ENCODE measurements at regions not wholly inside any gene's neighbourhood (a gene's known extent, or its start where the extent isn't known, plus 50 kb on each side); places are given as distances from the start of the nearest gene placed in this dataset.
A peak's percentile ranks its signal among the peaks of the same experiment; 100 is the strongest.
"Not testable (repeated sequence)": the region's sequence is repeated elsewhere in the genome, so short reads cannot be mapped to it uniquely, and the experiment has no call there.

- TF ChIP-seq CTCF (IDR thresholded peaks at IDR 0.05; ENCODE audit: insufficient read depth, missing control alignments): no peak
- FAIRE-seq (no peak), DNase-seq (ENCODE audit: insufficient read length, low spot score) (no peak)
Observed at GRCh38 chr1:43108080-43108479, 64.0 kb downstream of the EBNA1BP2 start.

- no peak for FAIRE-seq
Observed at GRCh38 chr1:43107664-43108063, 64.4 kb downstream of the EBNA1BP2 start.

GRCh38 chr1:43104027-43104763, 67.9 kb downstream of the EBNA1BP2 start:
- no peak for TF ChIP-seq CTCF (IDR thresholded peaks at IDR 0.05; ENCODE audit: insufficient read depth, missing control alignments)
- FAIRE-seq (no peak), DNase-seq (ENCODE audit: insufficient read length, low spot score) (no peak)

More at GRCh38 chr1:43107664-43108063, 64.4 kb downstream of the EBNA1BP2 start:
- no peak for TF ChIP-seq CTCF (IDR thresholded peaks at IDR 0.05; ENCODE audit: insufficient read depth, missing control alignments)
- no peak for DNase-seq (ENCODE audit: insufficient read length, low spot score)

- no peak for FAIRE-seq
- DNase-seq (ENCODE audit: insufficient read length, low spot score): no peak
- TF ChIP-seq CTCF (IDR thresholded peaks at IDR 0.05; ENCODE audit: insufficient read depth, missing control alignments): no peak
Observed at GRCh38 chr1:43101061-43101460, 71.0 kb downstream of the EBNA1BP2 start.

- FAIRE-seq (no peak), DNase-seq (ENCODE audit: insufficient read length, low spot score) (no peak)
- TF ChIP-seq CTCF (IDR thresholded peaks at IDR 0.05; ENCODE audit: insufficient read depth, missing control alignments): no peak
Observed at GRCh38 chr1:43098200-43098599, 73.9 kb downstream of the EBNA1BP2 start.

- not testable (repeated sequence) for FAIRE-seq; DNase-seq (ENCODE audit: insufficient read length, low spot score)
Observed at GRCh38 chr1:43096528-43096927, 75.6 kb downstream of the EBNA1BP2 start.

- FAIRE-seq; DNase-seq (ENCODE audit: insufficient read length, low spot score): not testable (repeated sequence)
Observed at GRCh38 chr1:43090812-43091211, 81.3 kb downstream of the EBNA1BP2 start.

- DNase-seq (ENCODE audit: insufficient read length, low spot score); FAIRE-seq: not testable (repeated sequence)
Observed at GRCh38 chr1:43090157-43090556, 81.9 kb downstream of the EBNA1BP2 start.

GRCh38 chr1:43083375-43083891, 88.7 kb downstream of the EBNA1BP2 start:
- FAIRE-seq (peak; percentile 72), DNase-seq (ENCODE audit: insufficient read length, low spot score) (no peak)
- TF ChIP-seq CTCF (IDR thresholded peaks at IDR 0.05; ENCODE audit: insufficient read depth, missing control alignments): no peak

Measured in D721Med (cell line).